Fibroblast of mammary gland (primary cell): ENCODE measurements at regions not wholly inside any gene's neighbourhood (a gene's known extent, or its start where the extent isn't known, plus 50 kb on each side); places are given as distances from the start of the nearest gene placed in this dataset.
"Not testable (repeated sequence)": the region's sequence is repeated elsewhere in the genome, so short reads cannot be mapped to it uniquely, and the experiment has no call there.

Experiments used
- DNase-seq: peaks from one replicate; pipeline ENCODE4 v3.0.0-alpha.2; 2010; ENCODE audit warnings: low read depth
- H3K4me3 ChIP-seq: 2 replicates; pipeline ENCODE4 v1.5.1; 2011; ENCODE audit warnings: low read depth, mild to moderate bottlenecking, low read length, moderate library complexity; ENCODE audit not compliant: control insufficient read depth
- TF ChIP-seq, protein P1 (sequence below): conservative IDR thresholded peaks from 2 replicates; pipeline ENCODE4 v1.5.1; 2011; ENCODE audit warnings: low read depth, low read length, inconsistent platforms; ENCODE audit not compliant: control insufficient read depth, insufficient read depth

DNA sequence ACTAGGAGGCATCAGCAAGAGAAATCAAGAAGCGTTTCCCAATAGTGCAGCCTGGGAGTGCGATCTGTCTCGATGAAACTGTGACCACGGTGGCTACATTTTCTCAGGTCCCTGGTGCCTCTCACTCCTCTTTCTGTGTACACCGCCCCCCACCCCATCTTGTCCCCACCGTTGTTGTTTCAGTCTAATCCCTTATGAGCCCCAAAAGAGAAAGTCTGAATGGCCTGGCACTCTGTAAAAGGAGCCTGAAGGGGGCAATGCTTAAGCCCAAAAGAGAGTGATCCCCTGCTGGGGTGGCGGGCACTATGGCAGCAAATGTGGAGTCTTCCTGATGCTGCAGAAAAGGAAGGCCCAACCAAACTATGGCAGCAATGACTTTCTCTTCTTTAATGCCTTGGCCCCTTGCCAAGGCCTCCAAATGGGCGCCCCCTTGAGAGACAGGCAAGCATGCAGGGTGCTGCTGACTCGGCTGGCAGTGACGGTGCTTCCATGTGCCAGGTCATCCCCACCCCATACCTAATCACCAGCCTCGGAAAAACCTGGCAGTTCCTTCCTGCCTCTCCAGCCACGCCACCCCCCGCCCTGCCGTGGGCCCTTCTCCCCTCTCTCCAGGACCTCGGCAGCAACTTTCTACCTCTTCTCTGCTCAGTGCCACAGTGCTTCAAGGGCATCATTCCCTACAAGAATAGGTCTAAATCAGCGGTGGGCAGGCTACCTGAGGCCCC is 123.0 kb downstream of the CYP26B1 start:
- H3K4me3 ChIP-seq = no peak overlapping the region
- TF ChIP-seq, protein P1, sequence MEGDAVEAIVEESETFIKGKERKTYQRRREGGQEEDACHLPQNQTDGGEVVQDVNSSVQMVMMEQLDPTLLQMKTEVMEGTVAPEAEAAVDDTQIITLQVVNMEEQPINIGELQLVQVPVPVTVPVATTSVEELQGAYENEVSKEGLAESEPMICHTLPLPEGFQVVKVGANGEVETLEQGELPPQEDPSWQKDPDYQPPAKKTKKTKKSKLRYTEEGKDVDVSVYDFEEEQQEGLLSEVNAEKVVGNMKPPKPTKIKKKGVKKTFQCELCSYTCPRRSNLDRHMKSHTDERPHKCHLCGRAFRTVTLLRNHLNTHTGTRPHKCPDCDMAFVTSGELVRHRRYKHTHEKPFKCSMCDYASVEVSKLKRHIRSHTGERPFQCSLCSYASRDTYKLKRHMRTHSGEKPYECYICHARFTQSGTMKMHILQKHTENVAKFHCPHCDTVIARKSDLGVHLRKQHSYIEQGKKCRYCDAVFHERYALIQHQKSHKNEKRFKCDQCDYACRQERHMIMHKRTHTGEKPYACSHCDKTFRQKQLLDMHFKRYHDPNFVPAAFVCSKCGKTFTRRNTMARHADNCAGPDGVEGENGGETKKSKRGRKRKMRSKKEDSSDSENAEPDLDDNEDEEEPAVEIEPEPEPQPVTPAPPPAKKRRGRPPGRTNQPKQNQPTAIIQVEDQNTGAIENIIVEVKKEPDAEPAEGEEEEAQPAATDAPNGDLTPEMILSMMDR = no peak
- DNase-seq = no peak

DNA sequence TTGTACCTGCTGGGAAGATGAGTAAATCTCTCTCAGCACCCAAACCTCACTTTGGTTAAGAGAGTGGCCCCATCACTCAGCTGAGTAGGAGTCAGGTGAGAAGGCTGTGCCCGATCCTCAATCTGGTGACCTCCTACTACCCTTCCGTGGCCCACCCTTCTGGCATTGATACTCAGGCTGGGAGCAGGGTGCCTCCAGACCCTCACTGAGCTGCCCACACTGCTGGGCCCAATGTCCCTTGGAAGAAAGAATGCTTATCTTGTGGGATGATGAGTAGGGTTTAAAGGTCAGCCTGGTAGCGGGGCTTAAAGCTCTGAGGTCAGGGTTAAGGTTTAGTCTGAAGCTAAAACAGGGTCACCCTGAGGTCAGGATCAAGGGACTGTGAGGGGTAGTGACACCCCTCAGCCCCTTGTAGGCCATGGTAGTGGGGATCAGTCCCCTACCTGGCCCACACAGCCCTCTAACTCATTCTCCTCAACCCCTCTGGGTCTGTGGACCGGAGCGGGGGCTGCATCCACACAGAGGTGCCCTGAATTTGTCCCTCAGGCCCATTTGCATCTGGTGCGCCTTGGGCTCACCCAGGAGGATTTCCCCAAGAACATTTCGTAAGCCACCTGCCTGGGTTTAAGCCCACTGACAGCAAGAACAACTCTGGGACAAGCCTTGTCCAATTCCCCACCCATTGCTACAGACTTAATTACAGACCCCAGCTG is 123.8 kb downstream of the CYP26B1 start:
- no peak overlapping the region for H3K4me3 ChIP-seq
- TF ChIP-seq, protein P1 = no peak
- DNase-seq = no peak

DNA sequence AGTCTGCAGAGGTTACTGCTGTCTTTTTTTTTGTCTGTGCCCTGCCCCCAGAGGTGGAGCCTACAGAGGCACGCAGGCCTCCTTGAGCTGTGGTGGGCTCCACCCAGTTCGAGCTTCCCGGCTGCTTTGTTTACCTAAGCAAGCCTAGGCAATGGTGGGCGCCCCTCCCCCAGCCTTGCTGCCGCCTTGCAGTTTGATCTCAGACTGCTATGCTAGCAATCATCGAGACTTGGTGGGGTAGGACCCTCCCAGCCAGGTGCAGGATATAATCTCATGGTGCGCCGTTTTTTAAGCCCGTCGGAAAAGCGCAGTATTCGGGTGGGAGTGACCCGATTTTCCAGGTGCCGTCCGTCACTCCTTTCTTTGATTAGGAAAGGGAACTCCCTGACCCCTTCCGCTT is 126.3 kb downstream of the CYP26B1 start:
- DNase-seq = not testable (repeated sequence)

GRCh38 chr2:72015266-72015665 is 132.4 kb downstream of the CYP26B1 start:
- no peak for DNase-seq
- no peak overlapping the region for H3K4me3 ChIP-seq
- TF ChIP-seq, protein P1 = no peak

More for the DNA sequence above, 126.3 kb downstream of the CYP26B1 start:
- not testable (repeated sequence) for H3K4me3 ChIP-seq

DNA sequence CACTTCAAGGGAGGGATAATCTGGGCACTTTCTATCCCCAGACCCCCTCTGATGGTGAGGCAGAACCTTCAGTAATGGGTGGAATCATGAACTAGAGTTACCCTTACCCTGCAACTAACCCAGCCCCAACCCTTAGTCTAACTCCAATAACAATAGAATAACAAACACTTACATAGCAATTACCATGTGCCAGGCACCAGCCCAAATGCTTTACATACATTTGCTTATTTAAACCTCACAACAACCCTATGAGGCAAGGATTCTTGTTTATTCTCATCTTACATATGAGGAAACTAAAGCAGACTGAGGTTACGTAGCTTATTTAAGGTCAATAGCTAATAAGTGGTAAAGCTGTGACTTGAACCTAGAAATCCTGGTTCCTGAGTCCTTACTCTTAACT is 132.8 kb downstream of the CYP26B1 start:
- H3K4me3 ChIP-seq = no peak overlapping the region
- no peak for DNase-seq
- TF ChIP-seq, protein P1 = no peak

GRCh38 chr2:72013726-72014125 is 133.9 kb downstream of the CYP26B1 start:
- DNase-seq = no peak
- H3K4me3 ChIP-seq = no peak overlapping the region
- TF ChIP-seq, protein P1 = no peak

- H3K4me3 ChIP-seq = no peak overlapping the region
- TF ChIP-seq, protein P1 = no peak
- no peak for DNase-seq
Observed at GRCh38 chr2:72012886-72013574, 134.6 kb downstream of the CYP26B1 start.
